H1 (cell line): ENCODE measurements at regions not wholly inside any gene's neighbourhood (a gene's known extent, or its start where the extent isn't known, plus 50 kb on each side); places are given as distances from the start of the nearest gene placed in this dataset.

Experiments used
- CTCF ChIA-PET: fragments of 300-600 bp; sonication (Branson Sonifier 250); formaldehyde crosslinking; loops from one replicate; lab custom pipeline; 2021; ENCODE audit not compliant: partially characterized antibody; lab: Charles Lee
- POLR2A ChIA-PET: fragments of 300-600 bp; sonication (Branson Sonifier 250); formaldehyde crosslinking; loops from one replicate; lab custom pipeline; 2021; ENCODE audit warnings: inconsistent platforms; ENCODE audit not compliant: partially characterized antibody; lab: Charles Lee
- DNase-seq, 2 experiments: peaks; one replicate each; pipeline versions ENCODE4 v3.0.0 to v3.0.0-alpha.2; 2010 to 2022; ENCODE audit warnings: low spot score in 2 of 2, low read depth in 1 of 2, mixed read lengths in 1 of 2
- FAIRE-seq: peaks from 2 replicates; lab custom pipeline; 2011; peaks lifted over from hg19 to GRCh38; lab: Jason Lieb, UNC
- H2AFZ ChIP-seq: 2 replicates; pipeline ENCODE4 v1.8.1; 2012; ENCODE audit warnings: low read length, inconsistent platforms
- H2AK5ac ChIP-seq: 2 replicates; pipeline ENCODE4 v1.6.1; 2013; ENCODE audit warnings: low read depth, low read length
- H2BK120ac ChIP-seq: replicated peaks from 2 replicates; pipeline ENCODE3; 2013; ENCODE audit warnings: low read depth, low read length, inconsistent platforms
- H2BK12ac ChIP-seq: 2 replicates; pipeline ENCODE4 v1.6.1; 2013; ENCODE audit warnings: low read depth, low read length
- H2BK15ac ChIP-seq: 2 replicates; pipeline ENCODE4 v1.6.1; 2013; ENCODE audit warnings: low read length
- H2BK20ac ChIP-seq: 2 replicates; pipeline ENCODE4 v1.6.1; 2013; ENCODE audit warnings: low read length
- H2BK5ac ChIP-seq: 2 replicates; pipeline ENCODE4 v1.6.1; 2013; ENCODE audit warnings: low read depth, low read length
- H3K14ac ChIP-seq: 2 replicates; pipeline ENCODE4 v1.6.1; 2013; ENCODE audit warnings: inconsistent platforms; ENCODE audit not compliant: insufficient read length
- H3K18ac ChIP-seq: 2 replicates; pipeline ENCODE4 v1.6.1; 2013; ENCODE audit warnings: low read length; ENCODE audit errors: extremely low read depth
- H3K23ac ChIP-seq: 2 replicates; pipeline ENCODE4 v1.6.1; 2013; ENCODE audit warnings: inconsistent platforms; ENCODE audit not compliant: insufficient read length
- H3K23me2 ChIP-seq: 2 replicates; pipeline ENCODE4 v1.6.1; 2013; ENCODE audit warnings: low read depth, low read length
- H3K27ac ChIP-seq: 2 replicates; pipeline ENCODE4 v1.6.1; 2011; ENCODE audit warnings: low read depth, low read length, inconsistent platforms
- H3K27me3 ChIP-seq, 4 experiments: replicated peaks in 1 of 4; 1 replicate in 1 of 4; 2 replicates in 3 of 4; pipeline versions ENCODE4 v1.6.1 to v1.8.1; 2011 to 2013; ENCODE audit warnings: low read length in 3 of 4, mild to moderate bottlenecking in 3 of 4, inconsistent platforms in 2 of 4, mixed read lengths in 2 of 4, moderate library complexity in 1 of 4; ENCODE audit not compliant: control insufficient read depth in 3 of 4, insufficient read depth in 3 of 4; ENCODE audit errors: extremely low read depth in 1 of 4
- H3K36me3 ChIP-seq, 4 experiments: 2 replicates each; pipeline versions ENCODE4 v1.6.1 to v1.8.1; 2011 to 2013; ENCODE audit warnings: mild to moderate bottlenecking in 4 of 4, low read length in 3 of 4, moderate library complexity in 2 of 4, control low read depth in 1 of 4, inconsistent platforms in 1 of 4; ENCODE audit not compliant: insufficient read depth in 4 of 4, control insufficient read depth in 2 of 4
- H3K4ac ChIP-seq: replicated peaks from 2 replicates; pipeline ENCODE3; 2013; ENCODE audit warnings: low read length, low read depth, mixed read lengths, inconsistent platforms; ENCODE audit not compliant: insufficient read length
- H3K4me1 ChIP-seq, 4 experiments: replicated peaks in 1 of 4; 1 replicate in 1 of 4; 2 replicates in 3 of 4; pipeline versions ENCODE4 v1.6.1 to v1.8.1; 2011 to 2013; ENCODE audit warnings: low read length in 3 of 4, inconsistent platforms in 2 of 4, mixed read lengths in 1 of 4; ENCODE audit not compliant: insufficient read depth in 4 of 4, control insufficient read depth in 3 of 4
- H3K4me2 ChIP-seq, 2 experiments: 2 replicates each; pipeline versions ENCODE4 v1.6.1 to v1.8.1; 2011 to 2013; ENCODE audit warnings: low read depth in 2 of 2, low read length in 2 of 2, control low read depth in 1 of 2, inconsistent platforms in 1 of 2, mild to moderate bottlenecking in 1 of 2; ENCODE audit not compliant: insufficient read depth in 1 of 2
- H3K4me3 ChIP-seq, 4 experiments: fragments of 200-600, 300-600 bp in 1 of 4; sonication (generic), shearing (Covaris generic), sonication (Bioruptor Twin) in 1 of 4; 2 replicates each; pipeline versions ENCODE4 v1.5.1 to v1.8.1; 2011 to 2016; ENCODE audit warnings: low read length in 4 of 4, low read depth in 3 of 4, control low read depth in 2 of 4, inconsistent platforms in 2 of 4, mild to moderate bottlenecking in 2 of 4, mixed read lengths in 1 of 4, moderate library complexity in 1 of 4; ENCODE audit not compliant: insufficient read depth in 2 of 4; ENCODE audit errors: extremely low read depth in 1 of 4
- H3K56ac ChIP-seq: replicated peaks from 2 replicates; pipeline ENCODE3; 2013; ENCODE audit warnings: low read depth, mild to moderate bottlenecking, mixed read lengths, low read length, inconsistent platforms; ENCODE audit not compliant: insufficient read length
- H3K79me1 ChIP-seq: 2 replicates; pipeline ENCODE4 v1.6.1; 2013; ENCODE audit warnings: low read depth, low read length, control low read depth
- H3K79me2 ChIP-seq, 2 experiments: 2 replicates each; pipeline versions ENCODE4 v1.6.1 to v1.8.1; 2012 to 2013; ENCODE audit warnings: low read length in 2 of 2, mild to moderate bottlenecking in 2 of 2, inconsistent platforms in 1 of 2; ENCODE audit not compliant: insufficient read depth in 2 of 2, control insufficient read depth in 1 of 2
- H3K9ac ChIP-seq, 4 experiments: replicated peaks in 1 of 4; 1 replicate in 1 of 4; 2 replicates in 3 of 4; pipeline versions ENCODE4 v1.6.1 to v1.8.1; 2011 to 2013; ENCODE audit warnings: low read depth in 3 of 4, low read length in 3 of 4, control low read depth in 2 of 4, mild to moderate bottlenecking in 2 of 4, moderate library complexity in 2 of 4, inconsistent platforms in 1 of 4; ENCODE audit errors: extremely low read depth in 1 of 4
- H3K9me3 ChIP-seq, 2 experiments: 2 replicates each; pipeline versions ENCODE4 v1.6.1 to v1.8.1; 2012 to 2013; ENCODE audit warnings: mild to moderate bottlenecking in 2 of 2, moderate library complexity in 2 of 2, control low read depth in 1 of 2, inconsistent platforms in 1 of 2, low read depth in 1 of 2, low read length in 1 of 2, mixed read lengths in 1 of 2; ENCODE audit not compliant: insufficient read depth in 2 of 2
- H4K20me1 ChIP-seq, 2 experiments: replicated peaks in 1 of 2; 2 replicates each; pipeline versions ENCODE3 to v1.8.1; 2011 to 2013; ENCODE audit warnings: inconsistent platforms in 2 of 2, low read length in 2 of 2, mild to moderate bottlenecking in 1 of 2; ENCODE audit not compliant: insufficient read depth in 2 of 2, control insufficient read depth in 1 of 2
- H4K5ac ChIP-seq: 2 replicates; pipeline ENCODE4 v1.6.1; 2013; ENCODE audit warnings: low read length, low read depth, mixed read lengths, inconsistent platforms; ENCODE audit not compliant: insufficient read length
- H4K8ac ChIP-seq: 2 replicates; pipeline ENCODE4 v1.8.0; 2013; ENCODE audit warnings: mild to moderate bottlenecking, moderate library complexity, low read length, inconsistent platforms; ENCODE audit not compliant: insufficient read depth; ENCODE audit errors: extremely low read depth
- H4K91ac ChIP-seq: replicated peaks from 2 replicates; pipeline ENCODE3; 2013; ENCODE audit warnings: low read length, mixed read lengths, inconsistent platforms; ENCODE audit not compliant: insufficient read length
- TCF12 ChIP-seq: IDR thresholded peaks from 2 replicates; pipeline ENCODE4 v1.6.1; 2011; ENCODE audit warnings: low read depth, mild to moderate bottlenecking, low read length
- WGBS, 2 experiments: shearing (Covaris generic) in 1 of 2; methylation state at CpG; one replicate each; pipeline versions ENCODE4 v1.1.6 to v1.1.7; 2013 to 2015; ENCODE audit warnings: low lambda C conversion rate in 2 of 2, mixed read lengths in 2 of 2, inconsistent platforms in 1 of 2, low coverage in 1 of 2, missing lambda C conversion rate in 1 of 2; ENCODE audit not compliant: insufficient replicate concordance in 2 of 2, insufficient coverage in 1 of 2, insufficient read length in 1 of 2; ENCODE audit errors: extremely low coverage in 1 of 2, missing lambda C conversion rate in 1 of 2; 5-methylcytosine and 5-hydroxymethylcytosine counted together

- peaks cover 0 to 6% (median 0%) of the 10 kb centered on the region in 4 experiments; a peak in 1 of 8 replicates for H3K36me3 ChIP-seq
- no peak overlapping the region for H2BK5ac ChIP-seq
- no peak overlapping the region for H3K56ac ChIP-seq
- H3K23me2 ChIP-seq: no peaks in the 10 kb centered on the region
- no peak overlapping the region for H4K8ac ChIP-seq
- POLR2A ChIA-PET: interaction anchor here (0.7 kb wide), 1 partner anchor 295 kb away, joined by 4 read pairs; no protein-coding TSS in a partner anchor
- H3K9me3 ChIP-seq: no peaks in the 10 kb centered on the region
- no peak overlapping the region for H3K27ac ChIP-seq
- H4K91ac ChIP-seq: no peak overlapping the region
- FAIRE-seq (no peak), DNase-seq (no peak)
- H2BK120ac ChIP-seq: no peak overlapping the region
- peaks cover 0 to 3% (median 1%) of the 10 kb centered on the region in 4 experiments; a peak in 2 of 7 replicates for H3K4me1 ChIP-seq
- no peak overlapping the region for H3K4me3 ChIP-seq
- 53% methylated on average over 1 of the region's 1 CpG; no CpG with 5 or more reads in 1 of the 2 experiments for WGBS, 2 experiments
- no peak overlapping the region for H3K9ac ChIP-seq
- no peak overlapping the region for H3K14ac ChIP-seq
- H4K5ac ChIP-seq: no peak overlapping the region
- TF ChIP-seq TCF12: no peak
- H3K27me3 ChIP-seq: no peaks in the 10 kb centered on the region
- no peak overlapping the region for H2AK5ac ChIP-seq
- CTCF ChIA-PET: interaction anchor here (0.6 to 3.4 kb wide), 6 partner anchors 10 to 73 kb away, joined by 3 to 20 read pairs (median 4); no protein-coding TSS in a partner anchor
- H3K79me2 ChIP-seq: no peaks in the 10 kb centered on the region
- H2BK12ac ChIP-seq: no peak overlapping the region
- H3K4ac ChIP-seq: no peak overlapping the region
- H3K79me1 ChIP-seq: no peaks in the 10 kb centered on the region
- peaks cover 0 to under 1% of the 10 kb centered on the region in 2 experiments for H4K20me1 ChIP-seq
- H2BK20ac ChIP-seq: no peak overlapping the region
- no peak overlapping the region for H2BK15ac ChIP-seq
- H3K4me2 ChIP-seq: no peak overlapping the region
- H3K23ac ChIP-seq: no peak overlapping the region
- no peak overlapping the region for H3K18ac ChIP-seq
- 0 out of 2 replicates have a peak overlapping the region, but pooled peaks have one; percentile 29 for H2AFZ ChIP-seq
Observed at GRCh38 chr10:77699080-77699645, 61.6 kb upstream of the KCNMA1 start.
